ENCODE measurements at regions not wholly inside any gene's neighbourhood (a gene's known extent, or its start where the extent isn't known, plus 50 kb on each side); places are given as distances from the start of the nearest gene placed in this dataset.

DNA sequence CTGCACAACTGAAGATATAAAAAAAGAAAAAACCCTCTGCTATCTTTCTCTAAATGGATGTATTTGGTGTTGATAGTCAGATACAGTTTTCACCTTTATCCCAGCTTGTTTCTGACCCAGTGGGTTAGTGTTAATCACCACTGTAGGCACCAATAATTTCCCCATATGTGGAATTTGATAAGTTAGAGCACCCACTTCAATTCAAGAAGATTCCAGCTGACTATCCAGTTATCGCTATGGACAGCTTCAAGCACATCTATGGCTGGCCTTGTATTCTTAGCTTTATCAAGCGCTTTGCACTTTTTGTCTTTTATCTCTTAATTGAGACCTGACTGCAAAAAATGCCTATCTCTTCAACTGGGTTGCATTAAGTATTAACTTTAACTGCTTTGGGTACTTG is 200.4 kb downstream of the NR4A2 start:
- H3K9me3 ChIP-seq: no peaks in the 10 kb centered on the region
- intact Hi-C loops (cut with DNase I): no loop called here
- no peak overlapping the region for H3K27ac ChIP-seq
- no peak overlapping the region for H3K4me3 ChIP-seq
- H3K36me3 ChIP-seq: no peaks in the 10 kb centered on the region
- H3K27me3 ChIP-seq: no peaks in the 10 kb centered on the region
- no peaks in the 10 kb centered on the region for H3K4me1 ChIP-seq
- DNase-seq: no peak
- TF ChIP-seq EP300 (IDR thresholded peaks at IDR 0.05) (no peak), POLR2AphosphoS5 (IDR thresholded peaks at IDR 0.05) (no peak), POLR2A (IDR thresholded peaks at IDR 0.05) (no peak)
- TF ChIP-seq, protein P1, sequence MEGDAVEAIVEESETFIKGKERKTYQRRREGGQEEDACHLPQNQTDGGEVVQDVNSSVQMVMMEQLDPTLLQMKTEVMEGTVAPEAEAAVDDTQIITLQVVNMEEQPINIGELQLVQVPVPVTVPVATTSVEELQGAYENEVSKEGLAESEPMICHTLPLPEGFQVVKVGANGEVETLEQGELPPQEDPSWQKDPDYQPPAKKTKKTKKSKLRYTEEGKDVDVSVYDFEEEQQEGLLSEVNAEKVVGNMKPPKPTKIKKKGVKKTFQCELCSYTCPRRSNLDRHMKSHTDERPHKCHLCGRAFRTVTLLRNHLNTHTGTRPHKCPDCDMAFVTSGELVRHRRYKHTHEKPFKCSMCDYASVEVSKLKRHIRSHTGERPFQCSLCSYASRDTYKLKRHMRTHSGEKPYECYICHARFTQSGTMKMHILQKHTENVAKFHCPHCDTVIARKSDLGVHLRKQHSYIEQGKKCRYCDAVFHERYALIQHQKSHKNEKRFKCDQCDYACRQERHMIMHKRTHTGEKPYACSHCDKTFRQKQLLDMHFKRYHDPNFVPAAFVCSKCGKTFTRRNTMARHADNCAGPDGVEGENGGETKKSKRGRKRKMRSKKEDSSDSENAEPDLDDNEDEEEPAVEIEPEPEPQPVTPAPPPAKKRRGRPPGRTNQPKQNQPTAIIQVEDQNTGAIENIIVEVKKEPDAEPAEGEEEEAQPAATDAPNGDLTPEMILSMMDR (IDR thresholded peaks at IDR 0.05): no peak
- WGBS, 2 donors: 92 to 98% methylated on average over 2 of the region's 2 CpGs

- no peak for DNase-seq
- intact Hi-C loops (cut with DNase I): no loop called here
- no peaks in the 10 kb centered on the region for H3K36me3 ChIP-seq
- TF ChIP-seq EP300 (IDR thresholded peaks at IDR 0.05): no peak
- TF ChIP-seq, protein P1 (IDR thresholded peaks at IDR 0.05): no peak
- TF ChIP-seq POLR2A (IDR thresholded peaks at IDR 0.05): no peak
- no peak overlapping the region for H3K27ac ChIP-seq
- no peaks in the 10 kb centered on the region for H3K27me3 ChIP-seq
- 72 to 80% methylated on average over 2 of the region's 2 CpGs for WGBS, 2 donors
- H3K4me3 ChIP-seq: no peak overlapping the region
- no peaks in the 10 kb centered on the region for H3K4me1 ChIP-seq
- no peaks in the 10 kb centered on the region for H3K9me3 ChIP-seq
Measured at GRCh38 chr2:156129227-156129626, 203.3 kb downstream of the NR4A2 start.

- H3K9me3 ChIP-seq: no peaks in the 10 kb centered on the region
- TF ChIP-seq EP300 (IDR thresholded peaks at IDR 0.05) (no peak), POLR2AphosphoS5 (IDR thresholded peaks at IDR 0.05) (no peak), POLR2A (IDR thresholded peaks at IDR 0.05) (no peak)
- TF ChIP-seq, protein P1 (IDR thresholded peaks at IDR 0.05): no peak
- H3K4me1 ChIP-seq: no peaks in the 10 kb centered on the region
- no peaks in the 10 kb centered on the region for H3K27me3 ChIP-seq
- no peak overlapping the region for H3K4me3 ChIP-seq
- no peak for DNase-seq
- intact Hi-C loops (cut with DNase I): no loop called here
- H3K27ac ChIP-seq: no peak overlapping the region
- 71 to 88% methylated on average over 7 of the region's 7 CpGs for WGBS, 2 donors
- no peaks in the 10 kb centered on the region for H3K36me3 ChIP-seq
Measured at GRCh38 chr2:156125018-156125417, 207.5 kb downstream of the NR4A2 start.

- Histone ChIP-seq H3K4me3 (no peak overlapping the region), H3K27me3 (no peaks in the 10 kb centered on the region), H3K9me3 (no peaks in the 10 kb centered on the region), H3K36me3 (no peaks in the 10 kb centered on the region), H3K4me1 (no peaks in the 10 kb centered on the region), H3K27ac (no peak overlapping the region)
- no peak for TF ChIP-seq EP300 (IDR thresholded peaks at IDR 0.05)
- no peak for TF ChIP-seq POLR2AphosphoS5 (IDR thresholded peaks at IDR 0.05)
- TF ChIP-seq, protein P1 (IDR thresholded peaks at IDR 0.05): no peak
- no peak for TF ChIP-seq POLR2A (IDR thresholded peaks at IDR 0.05)
- DNase-seq: no peak
- intact Hi-C loops (cut with DNase I): no loop called here
Measured at GRCh38 chr2:156124458-156124857, 208.1 kb downstream of the NR4A2 start.

DNA sequence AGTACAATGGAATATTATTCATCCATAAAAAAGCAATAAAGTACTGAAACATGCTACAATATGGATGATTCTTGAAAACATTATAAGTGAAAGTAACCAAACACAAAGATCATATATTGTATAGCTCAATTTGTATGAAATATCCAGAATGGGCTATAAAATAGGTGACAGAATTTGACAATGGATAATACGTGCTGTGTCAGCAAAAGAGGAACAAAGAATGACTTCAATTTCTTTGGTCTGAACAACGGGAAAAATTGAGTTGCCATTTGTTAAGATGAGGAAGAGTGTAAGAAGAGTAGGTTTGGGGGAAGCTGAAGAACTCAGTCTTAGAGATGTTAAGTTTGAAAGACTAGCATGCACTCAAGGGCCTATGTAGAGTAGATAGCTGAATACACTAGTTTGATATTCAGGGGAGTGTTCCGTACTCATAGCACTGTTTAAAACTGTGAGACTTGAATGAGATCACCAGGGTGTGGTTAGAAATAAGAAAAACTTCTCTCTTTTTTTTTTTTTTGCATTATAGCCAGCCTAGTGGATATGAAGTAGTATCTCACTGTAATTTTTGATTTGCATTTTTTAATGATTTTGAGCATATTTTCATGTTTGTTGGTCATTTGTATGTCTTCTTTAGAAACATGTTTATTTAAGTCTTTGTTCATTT is 213.6 kb downstream of the NR4A2 start:
- Histone ChIP-seq H3K27ac (no peak overlapping the region), H3K9me3 (no peaks in the 10 kb centered on the region), H3K36me3 (no peaks in the 10 kb centered on the region), H3K4me1 (no peaks in the 10 kb centered on the region), H3K4me3 (no peak overlapping the region), H3K27me3 (no peaks in the 10 kb centered on the region)
- intact Hi-C loops (cut with DNase I): no loop called here
- TF ChIP-seq POLR2AphosphoS5 (IDR thresholded peaks at IDR 0.05) (no peak), POLR2A (IDR thresholded peaks at IDR 0.05) (no peak), EP300 (IDR thresholded peaks at IDR 0.05) (no peak)
- TF ChIP-seq, protein P1 (IDR thresholded peaks at IDR 0.05): no peak
- WGBS, 2 donors: 83 to 86% methylated on average over 3 of the region's 3 CpGs
- no peak for DNase-seq

All from sigmoid colon (tissue), 6 donors.